Panc1 (cell line): ENCODE measurements at regions not wholly inside any gene's neighbourhood (a gene's known extent, or its start where the extent isn't known, plus 50 kb on each side); places are given as distances from the start of the nearest gene placed in this dataset.

Experiments
- ATAC-seq: fragments of 200-7000 bp; cut with Tn5 transposase; 2 replicates; pipeline ENCODE4 v1.9.1; 2020; ENCODE audit warnings: mild to moderate bottlenecking, moderate library complexity
- BruUV-seq: library from RNA; stranded (reverse); fragments of 400-500 nt; replicated peaks from 2 replicates; lab custom pipeline; 2021; lab: Mats Ljungman, UMichigan
- CTCF ChIA-PET: fragments of 300-600 bp; sonication (Branson Sonifier 250); formaldehyde crosslinking; loops from one replicate; lab custom pipeline; 2022; ENCODE audit warnings: antibody characterized with exemption; lab: Charles Lee
- POLR2A ChIA-PET: fragments of 300-600 bp; sonication (Branson Sonifier 250); formaldehyde crosslinking; loops from one replicate; lab custom pipeline; 2022; ENCODE audit warnings: antibody characterized with exemption; lab: Charles Lee
- DNase-seq: peaks from one replicate; pipeline ENCODE4 v3.0.0-alpha.2; 2010; ENCODE audit warnings: low read depth, low spot score
- H3K27ac ChIP-seq: 2 replicates; pipeline ENCODE4 v1.5.1; 2011; ENCODE audit warnings: mild to moderate bottlenecking, low read length, inconsistent platforms
- H3K27me3 ChIP-seq: fragments of 200-500 bp; sonication (Bioruptor generic); 2 replicates; pipeline ENCODE4 v1.6.0; 2014; ENCODE audit warnings: low read length, inconsistent platforms; ENCODE audit not compliant: control insufficient read depth, insufficient read depth
- H3K36me3 ChIP-seq: fragments of 200-500 bp; sonication (Bioruptor generic); 2 replicates; pipeline ENCODE4 v1.5.1; 2014; ENCODE audit warnings: inconsistent platforms, mild to moderate bottlenecking, low read length, moderate library complexity; ENCODE audit not compliant: control insufficient read depth, insufficient read depth
- H3K4me1 ChIP-seq: 2 replicates; pipeline ENCODE4 v1.5.1; 2011; ENCODE audit warnings: inconsistent platforms, mild to moderate bottlenecking, low read length, moderate library complexity; ENCODE audit not compliant: control insufficient read depth, insufficient read depth
- H3K4me3 ChIP-seq, 2 experiments: 2 replicates each; pipeline ENCODE4 v1.5.1; 2011 to 2012; ENCODE audit warnings: low read depth in 2 of 2, low read length in 2 of 2, mild to moderate bottlenecking in 2 of 2, inconsistent platforms in 1 of 2, moderate library complexity in 1 of 2
- H3K9me3 ChIP-seq: fragments of 200-500 bp; sonication (Bioruptor generic); 2 replicates; pipeline ENCODE4 v1.5.1; 2014; ENCODE audit warnings: low read depth, mild to moderate bottlenecking, inconsistent platforms, low read length, moderate library complexity; ENCODE audit not compliant: control insufficient read depth, insufficient read depth
- POLR2AphosphoS5 ChIP-seq: IDR thresholded peaks from 2 replicates; pipeline ENCODE4 v1.6.1; 2012; ENCODE audit warnings: mild to moderate bottlenecking, low read depth, low read length, moderate library complexity
- SIN3A ChIP-seq: IDR thresholded peaks from 2 replicates; pipeline ENCODE4 v1.6.1; 2012; ENCODE audit warnings: low read depth, mild to moderate bottlenecking, low read length, moderate library complexity, borderline replicate concordance; ENCODE audit not compliant: insufficient read depth
- TCF7L2 ChIP-seq: IDR thresholded peaks from 2 replicates; pipeline ENCODE4 v1.6.1; 2011; ENCODE audit warnings: mild to moderate bottlenecking, low read depth, low read length, inconsistent platforms
- in situ Hi-C: cut with HindIII; loops from 2 replicates; pipeline ENCODE4 v1.10.0; 2016; ENCODE audit warnings: low sequenced_read_pairs, low pct_unique_long_range_greater_than_20kb
- intact Hi-C: fragments of 100-400 bp; cut with micrococcal nuclease; formaldehyde crosslinking; loops from one replicate; pipeline ENCODE4 v1.10.0; 2022; ENCODE audit not compliant: unreplicated experiment
- TF ChIP-seq, protein P1 (sequence below), 2 experiments: IDR thresholded peaks; 2 replicates each; pipeline ENCODE4 v1.6.1; 2011 to 2012; ENCODE audit warnings: low read depth in 2 of 2, control low read depth in 1 of 2, low read length in 1 of 2, mild to moderate bottlenecking in 1 of 2, moderate library complexity in 1 of 2; ENCODE audit not compliant: insufficient read depth in 1 of 2
- TF ChIP-seq, protein P2 (sequence below): fragments of 450-650 bp; IDR thresholded peaks from 2 replicates; pipeline ENCODE4 v1.5.1; 2017; ENCODE audit warnings: mild to moderate bottlenecking

DNA sequence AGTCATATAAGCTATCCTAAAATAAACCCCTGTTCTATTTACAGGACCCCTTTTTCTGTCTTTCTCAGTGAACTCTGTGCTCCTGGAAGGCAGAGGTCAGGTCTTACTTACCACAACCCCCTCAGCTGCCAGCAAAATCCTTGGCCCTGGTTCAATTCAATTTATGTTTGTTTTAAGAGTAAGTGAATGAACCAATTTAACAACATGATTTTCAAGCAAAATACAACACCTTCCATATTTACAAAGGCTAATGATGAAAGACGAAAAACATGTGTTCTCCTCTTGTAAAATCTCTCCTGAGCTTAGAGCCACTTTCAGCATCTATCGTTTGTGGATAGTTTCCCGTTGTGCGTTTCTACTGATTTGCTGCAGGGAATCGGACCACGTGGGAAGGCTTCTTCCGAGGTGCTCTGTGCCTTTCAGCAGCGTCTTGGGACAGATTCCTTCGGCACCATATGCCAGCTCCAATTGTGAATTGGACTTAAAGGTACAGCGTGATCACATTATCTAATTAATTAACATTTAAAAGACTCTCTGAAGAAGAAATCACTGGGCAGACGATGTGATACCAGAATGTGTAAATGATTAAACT lies 411.7 kb downstream of the IRS2 start:
- no TSS peak for BruUV-seq

DNA sequence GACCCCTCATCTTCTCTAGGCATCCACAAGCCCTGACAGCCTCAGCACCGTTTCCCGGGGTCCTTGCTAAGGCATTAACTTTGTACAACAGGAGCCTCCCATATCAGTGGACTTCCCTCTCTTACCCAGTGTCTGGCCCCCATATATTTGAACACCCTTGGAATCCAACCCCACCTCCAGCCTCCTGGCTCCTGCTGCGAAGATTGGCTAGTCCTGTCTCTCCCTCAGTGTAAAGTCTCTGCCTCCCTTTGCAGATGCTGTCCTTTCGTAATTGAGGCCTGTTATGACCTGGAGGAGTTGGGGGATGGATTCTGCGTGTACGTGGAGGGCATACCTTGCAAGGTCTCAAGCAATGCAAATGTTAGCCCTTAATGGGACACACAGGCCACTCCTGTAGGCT lies 413.7 kb downstream of the IRS2 start:
- H3K9me3 ChIP-seq, result no peaks in the 10 kb centered on the region
- no peak overlapping the region for H3K4me3 ChIP-seq
- no peak for ATAC-seq
- no peaks in the 10 kb centered on the region for H3K36me3 ChIP-seq
- no peak for TF ChIP-seq SIN3A
- POLR2A ChIA-PET, result no interaction called here
- CTCF ChIA-PET, result no interaction called here
- no peak overlapping the region for H3K27ac ChIP-seq
- H3K4me1 ChIP-seq, result no peaks in the 10 kb centered on the region
- DNase-seq, result no peak
- intact Hi-C loops, result no loop called here
- in situ Hi-C loops, result no loop called here
- BruUV-seq, result no TSS peak
- H3K27me3 ChIP-seq, result no peaks in the 10 kb centered on the region

More for the DNA sequence above, 411.7 kb downstream of the IRS2 start:
- Histone ChIP-seq H3K36me3 (no peaks in the 10 kb centered on the region), H3K27ac (no peak overlapping the region), H3K4me1 (no peaks in the 10 kb centered on the region), H3K4me3 (no peak overlapping the region), H3K9me3 (no peaks in the 10 kb centered on the region), H3K27me3 (no peaks in the 10 kb centered on the region)
- CTCF ChIA-PET, result no interaction called here
- DNase-seq (no peak), ATAC-seq (no peak)
- TF ChIP-seq, protein P1, sequence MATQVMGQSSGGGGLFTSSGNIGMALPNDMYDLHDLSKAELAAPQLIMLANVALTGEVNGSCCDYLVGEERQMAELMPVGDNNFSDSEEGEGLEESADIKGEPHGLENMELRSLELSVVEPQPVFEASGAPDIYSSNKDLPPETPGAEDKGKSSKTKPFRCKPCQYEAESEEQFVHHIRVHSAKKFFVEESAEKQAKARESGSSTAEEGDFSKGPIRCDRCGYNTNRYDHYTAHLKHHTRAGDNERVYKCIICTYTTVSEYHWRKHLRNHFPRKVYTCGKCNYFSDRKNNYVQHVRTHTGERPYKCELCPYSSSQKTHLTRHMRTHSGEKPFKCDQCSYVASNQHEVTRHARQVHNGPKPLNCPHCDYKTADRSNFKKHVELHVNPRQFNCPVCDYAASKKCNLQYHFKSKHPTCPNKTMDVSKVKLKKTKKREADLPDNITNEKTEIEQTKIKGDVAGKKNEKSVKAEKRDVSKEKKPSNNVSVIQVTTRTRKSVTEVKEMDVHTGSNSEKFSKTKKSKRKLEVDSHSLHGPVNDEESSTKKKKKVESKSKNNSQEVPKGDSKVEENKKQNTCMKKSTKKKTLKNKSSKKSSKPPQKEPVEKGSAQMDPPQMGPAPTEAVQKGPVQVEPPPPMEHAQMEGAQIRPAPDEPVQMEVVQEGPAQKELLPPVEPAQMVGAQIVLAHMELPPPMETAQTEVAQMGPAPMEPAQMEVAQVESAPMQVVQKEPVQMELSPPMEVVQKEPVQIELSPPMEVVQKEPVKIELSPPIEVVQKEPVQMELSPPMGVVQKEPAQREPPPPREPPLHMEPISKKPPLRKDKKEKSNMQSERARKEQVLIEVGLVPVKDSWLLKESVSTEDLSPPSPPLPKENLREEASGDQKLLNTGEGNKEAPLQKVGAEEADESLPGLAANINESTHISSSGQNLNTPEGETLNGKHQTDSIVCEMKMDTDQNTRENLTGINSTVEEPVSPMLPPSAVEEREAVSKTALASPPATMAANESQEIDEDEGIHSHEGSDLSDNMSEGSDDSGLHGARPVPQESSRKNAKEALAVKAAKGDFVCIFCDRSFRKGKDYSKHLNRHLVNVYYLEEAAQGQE (IDR thresholded peaks at IDR 0.05; ENCODE audit: insufficient read depth in 1 of 2, low read depth in 2 of 2, low read length in 1 of 2), result no peak
- TF ChIP-seq POLR2AphosphoS5 (no peak), SIN3A (no peak), TCF7L2 (no peak)
- TF ChIP-seq, protein P2, sequence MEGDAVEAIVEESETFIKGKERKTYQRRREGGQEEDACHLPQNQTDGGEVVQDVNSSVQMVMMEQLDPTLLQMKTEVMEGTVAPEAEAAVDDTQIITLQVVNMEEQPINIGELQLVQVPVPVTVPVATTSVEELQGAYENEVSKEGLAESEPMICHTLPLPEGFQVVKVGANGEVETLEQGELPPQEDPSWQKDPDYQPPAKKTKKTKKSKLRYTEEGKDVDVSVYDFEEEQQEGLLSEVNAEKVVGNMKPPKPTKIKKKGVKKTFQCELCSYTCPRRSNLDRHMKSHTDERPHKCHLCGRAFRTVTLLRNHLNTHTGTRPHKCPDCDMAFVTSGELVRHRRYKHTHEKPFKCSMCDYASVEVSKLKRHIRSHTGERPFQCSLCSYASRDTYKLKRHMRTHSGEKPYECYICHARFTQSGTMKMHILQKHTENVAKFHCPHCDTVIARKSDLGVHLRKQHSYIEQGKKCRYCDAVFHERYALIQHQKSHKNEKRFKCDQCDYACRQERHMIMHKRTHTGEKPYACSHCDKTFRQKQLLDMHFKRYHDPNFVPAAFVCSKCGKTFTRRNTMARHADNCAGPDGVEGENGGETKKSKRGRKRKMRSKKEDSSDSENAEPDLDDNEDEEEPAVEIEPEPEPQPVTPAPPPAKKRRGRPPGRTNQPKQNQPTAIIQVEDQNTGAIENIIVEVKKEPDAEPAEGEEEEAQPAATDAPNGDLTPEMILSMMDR, result no peak
- intact Hi-C loops, result no loop called here
- POLR2A ChIA-PET, result no interaction called here
- in situ Hi-C loops, result no loop called here

DNA sequence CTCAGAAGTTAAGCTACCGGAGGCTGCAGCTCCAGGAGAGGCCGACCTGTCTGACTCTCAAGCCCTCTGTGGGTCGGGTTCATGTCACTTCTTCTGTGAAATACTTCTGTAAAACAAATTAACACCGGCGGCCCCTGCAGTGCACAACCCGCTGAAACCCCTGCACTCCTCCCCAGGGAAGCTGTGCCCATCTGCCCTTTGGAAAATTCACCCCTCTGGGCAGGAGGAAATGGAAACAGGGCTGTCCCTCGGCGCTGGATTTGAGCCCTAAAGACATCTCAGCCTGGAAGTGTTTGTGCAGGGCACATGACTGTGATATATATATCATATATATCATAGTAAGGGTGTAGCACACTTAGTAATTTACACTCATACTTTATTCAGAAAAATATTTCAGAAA lies 415.3 kb downstream of the IRS2 start:
- ATAC-seq (no peak), DNase-seq (no peak)
- H3K27ac ChIP-seq, result no peak overlapping the region
- no TSS peak for BruUV-seq
- POLR2A ChIA-PET, result no interaction called here
- no peaks in the 10 kb centered on the region for H3K36me3 ChIP-seq
- no peak overlapping the region for H3K4me3 ChIP-seq
- no peak for TF ChIP-seq POLR2AphosphoS5
- no peak for TF ChIP-seq TCF7L2
- no peak for TF ChIP-seq SIN3A
- TF ChIP-seq, protein P1 (IDR thresholded peaks at IDR 0.05; ENCODE audit: insufficient read depth in 1 of 2, low read depth in 2 of 2, low read length in 1 of 2), result no peak
- TF ChIP-seq, protein P2, result no peak
- H3K4me1 ChIP-seq, result no peaks in the 10 kb centered on the region
- CTCF ChIA-PET, result interaction anchor here (0.7 kb wide), 1 partner anchor 171 kb away, joined by 3 read pairs; no protein-coding TSS in a partner anchor
- intact Hi-C loops, result no loop called here
- no peaks in the 10 kb centered on the region for H3K27me3 ChIP-seq
- H3K9me3 ChIP-seq, result no peaks in the 10 kb centered on the region
- in situ Hi-C loops, result no loop called here
